K562 (cell line): ENCODE measurements at regions not wholly inside any gene's neighbourhood (a gene's known extent, or its start where the extent isn't known, plus 50 kb on each side); places are given as distances from the start of the nearest gene placed in this dataset.

Experiments used
- ATAC-seq: fragments of 200-7000 bp; cut with Tn5 transposase; 3 replicates; pipeline ENCODE4 v1.9.1; 2020; ENCODE audit warnings: moderate library complexity
- BruUV-seq: library from RNA; stranded (reverse); fragments of 400-500 nt; replicated peaks from 2 replicates; lab custom pipeline; 2021; lab: Mats Ljungman, UMichigan
- CTCF ChIA-PET: fragments of 300-600 bp; formaldehyde crosslinking; extraction: SDS; loops from one replicate; lab custom pipeline; 2021; ENCODE audit warnings: low intra/inter-chr PET ratio; lab: Yijun Ruan, JAX
- POLR2A ChIA-PET: fragments of 300-600, 350-650 bp; sonication (Branson Sonifier 250); formaldehyde crosslinking; extraction: SDS; loops from one replicate; lab custom pipeline; 2021; ENCODE audit warnings: antibody characterized with exemption, inconsistent platforms; lab: Yijun Ruan, JAX
- DNase-seq, 4 experiments: peaks; one replicate each; pipeline versions ENCODE4 v3.0.0 to v3.0.0-alpha.2; 2011 to 2018; ENCODE audit warnings: low spot score in 3 of 4, mixed read lengths in 3 of 4; ENCODE audit errors: extremely low read depth in 1 of 4
- FAIRE-seq: peaks from 2 replicates; lab custom pipeline; 2011; peaks lifted over from hg19 to GRCh38; lab: Jason Lieb, UNC
- H2AFZ ChIP-seq: 2 replicates; pipeline ENCODE4 v1.6.0; 2011; ENCODE audit warnings: low read depth, low read length, control low read depth, inconsistent platforms
- H3K27ac ChIP-seq: fragments of 200-600 bp; 3 replicates; pipeline ENCODE4 v1.8.0; 2011; ENCODE audit warnings: low read depth, mild to moderate bottlenecking, control low read depth, inconsistent platforms, low read length, moderate library complexity, mixed read lengths; ENCODE audit errors: extremely low read depth
- H3K27me3 ChIP-seq, 2 experiments: fragments of 300-600 bp in 1 of 2; 2 replicates in 1 of 2; 3 replicates in 1 of 2; pipeline versions ENCODE4 v1.6.0 to v1.8.0; 2011; ENCODE audit warnings: inconsistent platforms in 2 of 2, low read length in 2 of 2, mild to moderate bottlenecking in 1 of 2, mixed read lengths in 1 of 2, moderate library complexity in 1 of 2; ENCODE audit not compliant: control insufficient read depth in 2 of 2, insufficient read depth in 2 of 2
- H3K36me3 ChIP-seq: fragments of 300-600 bp; 3 replicates; pipeline ENCODE4 v1.8.0; 2011; ENCODE audit warnings: mild to moderate bottlenecking, low read length, inconsistent platforms; ENCODE audit not compliant: control insufficient read depth, insufficient read depth
- H3K4me1 ChIP-seq, 2 experiments: fragments of 200-600 bp in 1 of 2; replicated peaks in 1 of 2; 2 replicates in 1 of 2; 3 replicates in 1 of 2; pipeline versions ENCODE4 v1.5.1 to v1.8.0; 2011; ENCODE audit warnings: inconsistent platforms in 2 of 2, low read length in 2 of 2, mild to moderate bottlenecking in 1 of 2, mixed read lengths in 1 of 2, moderate library complexity in 1 of 2; ENCODE audit not compliant: control insufficient read depth in 2 of 2, insufficient read depth in 2 of 2
- H3K4me2 ChIP-seq: 2 replicates; pipeline ENCODE4 v1.6.1; 2011; ENCODE audit warnings: low read length, control low read depth, inconsistent platforms, mixed read lengths; ENCODE audit not compliant: insufficient read depth
- H3K4me3 ChIP-seq: fragments of 200-600 bp; sonication (generic), shearing (Covaris generic); 2 replicates; pipeline ENCODE4 v1.5.1; 2016; ENCODE audit warnings: control low read depth, inconsistent platforms
- H3K79me2 ChIP-seq: fragments of 200-600 bp; 3 replicates; pipeline ENCODE4 v1.8.0; 2011; ENCODE audit warnings: low read length, inconsistent platforms; ENCODE audit not compliant: control insufficient read depth, insufficient read depth
- H3K9ac ChIP-seq, 2 experiments: 2 replicates each; pipeline versions ENCODE4 v1.6.0 to v1.6.1; 2011; ENCODE audit warnings: low read depth in 2 of 2, low read length in 2 of 2, control low read depth in 1 of 2, inconsistent platforms in 1 of 2, mild to moderate bottlenecking in 1 of 2, mixed read lengths in 1 of 2; ENCODE audit not compliant: insufficient read depth in 1 of 2
- H3K9me1 ChIP-seq: one replicate; pipeline ENCODE4 v1.6.0; 2011; ENCODE audit warnings: inconsistent platforms, mild to moderate bottlenecking, low read length, moderate library complexity; ENCODE audit not compliant: control insufficient read depth, insufficient read depth
- H3K9me3 ChIP-seq: replicated peaks from 2 replicates; pipeline ENCODE4 v1.5.1; 2011; ENCODE audit warnings: low read depth, low read length, inconsistent platforms; ENCODE audit not compliant: control insufficient read depth, insufficient read depth
- H4K20me1 ChIP-seq: replicated peaks from 2 replicates; pipeline ENCODE4 v1.6.1; 2011; ENCODE audit warnings: low read length, inconsistent platforms, mixed read lengths; ENCODE audit not compliant: control insufficient read depth, insufficient read depth
- BACH1 ChIP-seq: fragments of 200-800 bp; sonication (Bioruptor generic); IDR thresholded peaks from 2 replicates; pipeline ENCODE4 v1.6.1; 2016; ENCODE audit warnings: missing genetic modification characterization, missing compliant biosample characterization
- BMI1 ChIP-seq: fragments of 150-350 bp; IDR thresholded peaks from 2 replicates; pipeline ENCODE4 v1.6.1; 2014; ENCODE audit warnings: low read length
- BRD4 ChIP-seq: fragments of 200-600 bp; sonication (generic); IDR thresholded peaks from 2 replicates; pipeline ENCODE4 v1.6.1; 2017; ENCODE audit warnings: inconsistent platforms
- FOXJ2 ChIP-seq: fragments of 200-800 bp; sonication (Bioruptor generic); IDR thresholded peaks from 2 replicates; pipeline ENCODE4 v1.6.1; 2016; ENCODE audit warnings: missing genetic modification characterization, missing compliant biosample characterization
- FOXJ3 ChIP-seq: sonication (generic); formaldehyde crosslinking; IDR thresholded peaks from 2 replicates; pipeline ENCODE4 v1.4.0; 2020; ENCODE audit warnings: mild to moderate bottlenecking, missing genetic modification reagents
- FOXK2 ChIP-seq, 2 experiments: fragments of 450-650 bp; IDR thresholded peaks in 1 of 2; conservative IDR thresholded peaks in 1 of 2; 2 replicates each; pipeline ENCODE4 v1.6.1; 2016; ENCODE audit warnings: low read depth in 2 of 2, mild to moderate bottlenecking in 1 of 2
- HNRNPLL ChIP-seq: fragments of 200-400 bp; formaldehyde crosslinking; IDR thresholded peaks from 2 replicates; pipeline ENCODE4 v1.6.1; 2017; ENCODE audit warnings: low read length, low read depth, mild to moderate bottlenecking; ENCODE audit not compliant: poor library complexity, severe bottlenecking
- JUND ChIP-seq, 2 experiments: IDR thresholded peaks; 2 replicates in 1 of 2; 3 replicates in 1 of 2; pipeline ENCODE4 v1.6.1; 2011; ENCODE audit warnings: borderline replicate concordance in 2 of 2, low read depth in 2 of 2, low read length in 2 of 2, improper control_type of control experiment in 1 of 2, missing biosample characterization in 1 of 2, missing genetic modification characterization in 1 of 2, missing genetic modification reagents in 1 of 2
- MECOM ChIP-seq: fragments of 250-450 bp; sonication (Bioruptor Pico); IDR thresholded peaks from 2 replicates; pipeline ENCODE4 v1.8.0; 2022; ENCODE audit warnings: inconsistent platforms
- MXI1 ChIP-seq: IDR thresholded peaks from 2 replicates; pipeline ENCODE4 v1.6.1; 2011; ENCODE audit warnings: low read depth, mild to moderate bottlenecking, improper control_type of control experiment, low read length
- NELFE ChIP-seq: IDR thresholded peaks from 2 replicates; pipeline ENCODE4 v1.6.1; 2011; ENCODE audit warnings: mild to moderate bottlenecking; ENCODE audit not compliant: insufficient read depth, insufficient read length
- NR2C1 ChIP-seq, 2 experiments: fragments of 450-650 bp; IDR thresholded peaks; 2 replicates each; pipeline ENCODE4 v1.6.1; 2017; ENCODE audit warnings: mild to moderate bottlenecking in 2 of 2, antibody characterized with exemption in 1 of 2, inconsistent platforms in 1 of 2, missing compliant biosample characterization in 1 of 2, missing genetic modification characterization in 1 of 2
- NR2C2 ChIP-seq, 2 experiments: fragments of 200-800 bp in 1 of 2; sonication (Bioruptor generic) in 1 of 2; sonication (generic) in 1 of 2; formaldehyde crosslinking in 1 of 2; IDR thresholded peaks; 2 replicates each; pipeline versions ENCODE4 v1.6.1 to v1.8.0; 2016 to 2022; ENCODE audit warnings: mild to moderate bottlenecking in 1 of 2, missing compliant biosample characterization in 1 of 2, missing genetic modification characterization in 1 of 2, missing genetic modification reagents in 1 of 2
- POLR3A ChIP-seq: IDR thresholded peaks from 2 replicates; pipeline ENCODE4 v1.6.1; 2011; ENCODE audit warnings: borderline replicate concordance, mild to moderate bottlenecking, moderate library complexity; ENCODE audit not compliant: insufficient read length, insufficient read depth; ENCODE audit errors: extremely low read depth
- RBM14 ChIP-seq: fragments of 200-400 bp; formaldehyde crosslinking; IDR thresholded peaks from 2 replicates; pipeline ENCODE4 v1.6.1; 2018; ENCODE audit warnings: low read depth, mild to moderate bottlenecking, low read length, moderate library complexity, borderline replicate concordance; ENCODE audit not compliant: insufficient read depth
- RFX1 ChIP-seq: fragments of 450-650 bp; IDR thresholded peaks from 2 replicates; pipeline ENCODE4 v1.6.1; 2016; ENCODE audit warnings: mild to moderate bottlenecking, moderate library complexity
- SOX6 ChIP-seq: fragments of 450-650 bp; IDR thresholded peaks from 2 replicates; pipeline ENCODE4 v1.6.1; 2014; ENCODE audit warnings: mild to moderate bottlenecking
- TFE3 ChIP-seq: fragments of 450-650 bp; formaldehyde crosslinking; IDR thresholded peaks from 2 replicates; pipeline ENCODE4 v1.4.0; 2020; ENCODE audit warnings: mild to moderate bottlenecking, mixed read lengths
- ZNF24 ChIP-seq: fragments of 450-650 bp; IDR thresholded peaks from 2 replicates; pipeline ENCODE4 v1.6.1; 2016
- ZNF274 ChIP-seq: IDR thresholded peaks from 2 replicates; pipeline ENCODE4 v1.6.1; 2011; ENCODE audit warnings: low read depth, mild to moderate bottlenecking, low read length, moderate library complexity, borderline replicate concordance
- ZNF785 ChIP-seq: fragments of 250-450 bp; sonication (Bioruptor Pico); IDR thresholded peaks from 2 replicates; pipeline ENCODE4 v1.4.0; 2020; ENCODE audit warnings: mild to moderate bottlenecking
- WGBS: fragments of 100-300 bp; shearing (Covaris generic); methylation state at CpG from one replicate; pipeline ENCODE4 v1.1.6; 2016; ENCODE audit warnings: low coverage, mixed read lengths; ENCODE audit not compliant: insufficient coverage; ENCODE audit errors: missing lambda C conversion rate; 5-methylcytosine and 5-hydroxymethylcytosine counted together
- in situ Hi-C: fragments of 300-500 bp; cut with MboI; formaldehyde crosslinking; loops from 4 replicates; pipeline ENCODE4 v1.15.0; 2018; ENCODE audit warnings: inconsistent platforms, mixed read lengths
- intact Hi-C: fragments of 100-400 bp; cut with micrococcal nuclease; formaldehyde crosslinking; loops from 2 replicates; pipeline ENCODE4 v1.14.2; 2022

- Histone ChIP-seq H3K4me2 (0 out of 2 replicates have a peak overlapping the region, but pooled peaks have one; percentile 9), H3K79me2 (no peaks in the 10 kb centered on the region), H3K36me3 (no peaks in the 10 kb centered on the region), H3K27ac (no peak overlapping the region), H3K9ac (no peak overlapping the region), H3K9me1 (no peaks in the 10 kb centered on the region), H3K4me1 (peaks cover 0 to 16% of the 10 kb centered on the region in 2 experiments; a peak in 2 of 5 replicates), H2AFZ (peak overlapping the region; percentile 71), H3K9me3 (no peaks in the 10 kb centered on the region), H4K20me1 (no peaks in the 10 kb centered on the region), H3K4me3 (no peak overlapping the region), H3K27me3 (no peaks in the 10 kb centered on the region)
- peak; percentile 59 for ATAC-seq
- intact Hi-C loops (no loop called here), in situ Hi-C loops (no loop called here)
- no TSS peak for BruUV-seq
- FAIRE-seq, result no peak
- ChIA-PET POLR2A (interaction anchor here (1.0 to 2.0 kb wide), 2 partner anchors 13 to 32 kb away, joined by 4 to 5 read pairs; no protein-coding TSS in a partner anchor), CTCF (no interaction called here)
- peak in 1 of 4 experiments; percentile 20 for DNase-seq
- WGBS, result 61% methylated on average over 6 of the region's 6 CpGs
- TF ChIP-seq NR2C2 (CRISPR knock-in tag; IDR thresholded peaks at IDR 0.05) (no peak), NR2C2 (tag; IDR thresholded peaks at IDR 0.05) (peak; percentile 1; the same call in 1 of the 2 replicates), SOX6 (no peak), POLR3A (no peak), NR2C1 (IDR thresholded peaks at IDR 0.05) (no peak), NR2C1 (tag; IDR thresholded peaks at IDR 0.05) (no peak), ZNF274 (no peak), FOXJ2 (tag) (peak; percentile 98), HNRNPLL (peak; percentile 64), BMI1 (0 out of 2 replicates have a peak, but pooled peaks have one; percentile 35), BRD4 (no peak), RFX1 (peak; percentile 88), MXI1 (peak; percentile 65; the same call in 1 of the 2 replicates), JUND (IDR thresholded peaks at IDR 0.05; ENCODE audit: borderline replicate concordance, low read depth, low read length) (no peak), JUND (tag; IDR thresholded peaks at IDR 0.05; ENCODE audit: borderline replicate concordance, low read depth, low read length) (peak; percentile 27; the same call in 1 of the 3 replicates), BACH1 (0 out of 2 replicates have a peak, but pooled peaks have one; percentile 11), ZNF24 (peak; percentile 74; the same call in 1 of the 2 replicates), MECOM (no peak), RBM14 (no peak), FOXJ3 (CRISPR knock-in tag) (peak; percentile 41; the same call in 1 of the 2 replicates), TFE3 (peak; percentile 89), ZNF785 (CRISPR knock-in tag) (no peak), NELFE (no peak), FOXK2 (conservative IDR thresholded peaks at IDR 0.05 in 1 of 2, IDR thresholded peaks at IDR 0.05 in 1 of 2; ENCODE audit: low read depth in 2 of 2) (0 out of 4 replicates have a peak, but pooled peaks of 1 of the 2 experiments have one; percentile 8)
Observed at GRCh38 chr1:219710529-219711194, 97.8 kb upstream of the ZC3H11B start.
